ENCODE measurements at regions not wholly inside any gene's neighbourhood (a gene's known extent, or its start where the extent isn't known, plus 50 kb on each side); places are given as distances from the start of the nearest gene placed in this dataset.
"Not testable (repeated sequence)": the region's sequence is repeated elsewhere in the genome, so short reads cannot be mapped to it uniquely, and the experiment has no call there.

DNA sequence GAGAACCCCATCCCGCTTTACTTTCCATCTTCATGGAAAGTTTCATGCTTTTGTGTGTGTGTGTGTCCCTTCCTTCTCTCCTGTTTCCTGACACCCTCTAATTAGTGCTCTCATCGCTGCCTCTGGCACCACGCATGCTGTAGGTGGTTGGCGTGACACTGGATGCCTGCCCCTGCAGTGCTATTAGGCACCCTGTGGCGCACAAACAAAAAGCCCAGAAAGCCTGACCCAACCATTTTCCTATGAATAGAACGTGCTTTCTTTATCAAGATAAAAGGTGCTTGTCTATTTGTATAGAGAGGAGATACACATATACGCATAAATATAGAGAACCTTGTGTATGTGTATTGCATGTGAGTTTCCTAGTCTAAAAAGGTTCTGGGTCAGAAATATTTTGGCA, 120.8 kb upstream of the CDCA7L start:
- DNase-seq (ENCODE audit: low read depth in 3 of 3) = no peak

DNA sequence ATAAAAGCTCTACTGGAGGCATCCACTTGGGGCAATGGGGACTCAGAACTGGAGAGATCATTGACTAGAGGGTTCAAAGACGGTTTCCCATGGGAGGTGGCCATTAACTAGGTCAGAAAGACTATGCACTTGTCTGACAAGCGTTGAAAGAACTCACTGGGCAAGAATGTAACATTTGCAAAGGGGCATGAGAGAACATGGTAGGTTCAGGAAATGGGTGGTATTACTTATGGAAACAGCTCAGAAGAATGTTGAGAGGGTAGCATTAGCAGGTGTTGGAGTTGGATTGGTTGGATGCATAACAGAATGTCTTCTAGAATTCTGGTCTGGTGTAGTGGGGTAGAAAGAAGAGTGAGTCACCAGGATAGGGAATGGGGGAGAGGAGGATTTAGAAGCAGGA, 119.1 kb upstream of the CDCA7L start:
- DNase-seq (ENCODE audit: low read depth in 3 of 3) = no peak

DNA sequence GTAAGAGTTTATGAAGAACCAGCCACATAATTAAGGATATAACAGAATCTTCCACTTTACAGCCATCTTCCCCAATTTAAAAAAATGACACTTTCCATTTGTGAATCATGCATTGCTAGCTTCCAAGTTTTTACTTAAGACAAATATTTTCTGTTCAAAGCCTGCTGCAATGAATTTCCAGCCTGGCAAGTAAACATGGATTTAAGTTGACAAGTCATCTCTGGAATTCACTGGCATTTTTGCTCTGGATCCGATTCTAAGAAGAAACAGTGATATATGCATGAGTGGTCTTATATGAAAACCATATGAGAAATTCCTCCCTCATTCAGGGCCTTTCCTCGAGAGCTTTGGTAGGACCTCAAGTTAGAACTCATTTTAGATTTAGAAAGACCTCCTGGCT, 116.1 kb upstream of the CDCA7L start:
- no peak for DNase-seq (ENCODE audit: low read depth in 3 of 3)

DNA sequence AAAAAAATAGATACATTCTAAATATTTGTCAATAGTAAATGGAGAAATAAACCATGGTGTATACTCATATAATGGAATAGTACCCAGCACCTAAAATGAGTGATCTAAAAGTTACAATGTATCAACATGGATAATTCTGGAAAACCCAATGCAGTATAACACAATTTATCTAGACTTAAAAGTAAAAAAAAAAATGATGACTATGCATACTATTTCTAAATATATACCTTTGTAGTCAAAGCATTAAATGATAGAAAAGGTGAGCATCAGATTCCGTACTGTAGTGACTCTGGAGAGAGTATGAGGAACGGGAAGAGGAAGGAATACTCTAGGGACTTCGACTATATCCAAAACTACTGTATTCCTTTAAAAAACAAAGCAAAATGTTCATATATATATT, 115.2 kb upstream of the CDCA7L start:
- no peak for DNase-seq (ENCODE audit: low read depth in 3 of 3)

DNA sequence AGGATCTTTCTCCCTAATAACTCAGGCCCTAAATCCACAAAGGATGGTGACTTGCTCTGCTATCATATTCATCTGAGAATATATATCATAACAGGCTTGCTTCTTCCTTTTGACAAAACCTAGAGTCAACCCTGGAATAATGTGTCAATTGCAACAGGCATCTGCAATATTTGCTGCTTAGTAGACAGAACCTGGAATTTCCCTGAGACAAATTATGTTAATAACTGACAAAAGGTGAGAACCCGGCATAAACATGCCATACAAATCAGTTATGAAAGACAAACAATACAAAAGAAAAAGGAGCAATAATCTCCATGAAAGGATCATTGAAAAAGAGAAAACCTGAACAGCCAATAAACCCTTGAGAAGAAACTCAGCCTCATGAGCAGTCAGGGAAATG, 114.5 kb upstream of the CDCA7L start:
- DNase-seq (ENCODE audit: low read depth in 3 of 3) = no peak

DNA sequence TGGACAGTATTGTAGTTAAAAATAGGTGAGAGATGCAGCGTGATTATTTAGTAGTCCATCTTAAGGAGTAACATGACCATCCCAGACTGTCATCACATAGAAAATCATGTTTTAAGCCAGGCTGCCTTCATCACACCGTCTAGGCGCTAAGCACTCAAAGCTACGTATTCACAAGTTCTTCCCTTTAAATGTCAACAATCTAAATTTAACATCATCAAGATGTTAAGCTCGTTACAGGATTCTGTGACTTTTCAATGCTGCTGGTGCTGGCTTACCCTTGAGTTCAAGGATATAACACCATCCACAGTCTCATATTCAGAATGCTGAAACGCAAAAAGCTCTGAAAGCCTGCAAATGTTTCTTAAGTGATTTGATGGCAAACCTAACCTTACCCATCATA, 109.5 kb upstream of the CDCA7L start:
- no peak for DNase-seq (ENCODE audit: low read depth in 3 of 3)

DNA sequence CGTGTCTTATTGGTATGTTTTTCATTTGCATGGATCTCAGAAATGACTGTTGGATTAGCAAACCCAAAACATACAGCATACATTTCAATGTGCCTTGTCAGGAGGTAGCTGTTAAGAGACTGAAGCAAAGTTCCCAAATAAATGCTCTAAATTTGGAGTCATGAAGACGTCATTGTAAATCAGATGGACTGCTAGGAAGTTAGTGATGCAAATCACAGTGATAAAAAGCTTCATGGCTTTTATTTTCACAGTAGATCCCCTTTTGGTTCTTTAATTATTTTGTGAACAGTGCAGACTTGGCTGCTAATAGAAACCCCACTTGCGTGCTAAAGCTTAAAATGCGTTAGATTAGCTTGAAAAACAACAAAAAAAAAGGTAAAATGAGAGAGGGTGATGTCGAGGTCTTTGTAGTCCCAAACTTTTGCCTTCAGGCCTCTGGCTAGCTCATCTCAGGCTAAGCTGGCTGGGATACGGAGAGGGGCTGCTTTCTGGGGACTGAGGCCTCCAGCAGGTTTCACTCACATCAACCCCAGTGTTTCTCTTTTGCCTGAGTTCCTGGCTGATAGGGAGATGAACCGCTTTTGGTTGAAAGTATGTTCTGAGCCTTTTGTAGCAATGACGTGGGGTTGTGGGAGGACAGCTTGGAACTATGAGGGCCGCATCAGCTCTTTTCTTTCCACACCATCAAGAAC, 107.1 kb upstream of the CDCA7L start:
- no peak for DNase-seq (ENCODE audit: low read depth in 3 of 3)

DNA sequence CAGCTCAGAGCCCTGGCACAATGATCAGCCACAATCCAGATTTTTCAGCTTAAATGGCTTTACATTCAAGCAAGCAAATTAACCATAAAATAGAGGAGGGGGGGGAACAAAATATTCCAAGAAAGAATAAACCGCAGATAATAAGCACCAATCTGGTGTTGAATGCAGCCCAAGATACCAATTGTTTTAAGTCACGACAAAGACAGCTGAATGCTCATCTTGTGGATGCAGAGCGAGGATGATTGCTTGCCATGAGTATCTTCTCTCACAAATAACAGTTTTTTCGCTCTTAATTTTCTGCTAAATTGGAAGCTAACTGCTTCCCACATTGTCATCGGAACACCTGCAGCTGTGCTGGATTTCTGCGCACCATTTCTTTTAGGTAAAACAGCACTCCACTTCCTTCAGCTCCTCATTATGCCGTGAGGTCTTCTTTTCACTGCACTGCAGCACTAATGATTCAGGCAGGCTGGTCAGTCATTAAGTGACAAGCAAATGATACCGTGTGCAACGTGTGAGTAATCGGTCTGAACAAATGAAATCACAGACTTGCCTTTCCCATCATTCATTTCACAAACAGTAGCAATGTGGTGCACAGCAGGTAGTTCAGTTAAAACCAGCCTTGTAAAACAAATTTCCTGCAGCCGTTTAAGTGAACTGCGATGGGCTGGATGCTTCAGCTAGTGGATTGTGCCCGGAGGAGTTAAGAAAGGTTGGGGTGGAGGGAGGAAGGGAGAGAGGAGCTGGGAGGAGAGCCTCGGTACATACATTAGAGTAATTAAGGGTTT, 106.4 kb upstream of the CDCA7L start:
- no peak for DNase-seq (ENCODE audit: low read depth in 3 of 3)

DNA sequence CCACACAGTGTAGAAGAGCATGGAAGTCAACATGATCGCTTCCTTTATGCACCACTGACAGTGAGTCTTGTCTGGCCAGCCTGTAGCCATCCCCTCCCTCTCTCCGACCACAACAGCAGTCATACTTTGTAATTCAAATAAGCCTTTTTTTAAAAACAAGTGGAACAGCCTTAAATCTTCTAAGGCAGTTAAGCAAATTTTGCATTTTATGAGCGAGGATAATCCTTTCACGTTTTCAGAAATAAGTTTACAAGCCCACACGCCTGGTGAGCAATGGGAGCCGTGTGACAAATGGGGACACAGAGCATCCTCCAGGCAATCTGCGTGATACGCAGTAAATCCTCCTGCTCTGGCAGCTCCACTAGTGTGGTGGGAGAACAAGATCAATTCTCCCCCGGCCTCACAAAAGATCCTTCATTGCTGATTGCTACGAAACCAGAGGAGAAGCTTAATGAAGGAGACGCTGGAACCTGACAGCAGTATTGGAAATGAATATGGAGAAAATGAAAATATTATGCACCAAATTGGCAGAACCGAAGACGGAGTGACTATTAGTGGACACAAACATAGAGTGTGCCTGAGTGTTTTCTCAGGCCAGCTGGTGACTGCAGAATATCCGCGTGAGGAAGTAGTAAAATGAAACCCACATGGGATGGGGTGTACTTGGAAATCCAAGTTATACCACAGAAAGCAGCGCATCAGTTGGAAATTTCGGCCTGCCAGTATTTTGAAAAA, 104.2 kb upstream of the CDCA7L start:
- no peak for DNase-seq (ENCODE audit: low read depth in 3 of 3)

DNA sequence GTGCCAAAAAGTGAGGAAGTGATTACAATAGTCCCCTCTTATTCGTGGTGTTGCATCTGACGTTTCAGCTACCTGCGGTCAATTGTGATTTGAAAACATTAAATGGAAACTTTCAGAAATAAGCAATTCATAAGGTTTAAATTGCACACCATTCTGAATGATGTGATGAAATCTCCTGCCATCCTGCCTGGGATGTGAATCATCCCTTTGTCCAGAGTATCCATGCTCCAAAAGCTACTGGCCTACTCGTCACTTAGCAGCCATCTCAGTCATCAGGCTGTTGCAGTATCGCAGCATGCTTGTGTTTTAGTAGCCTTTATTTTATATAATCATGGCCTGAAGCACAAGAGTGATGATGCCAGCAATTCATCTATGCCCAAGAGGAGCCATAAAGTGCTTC, 97.7 kb upstream of the CDCA7L start:
- no peak for DNase-seq (ENCODE audit: low read depth in 3 of 3)

DNA sequence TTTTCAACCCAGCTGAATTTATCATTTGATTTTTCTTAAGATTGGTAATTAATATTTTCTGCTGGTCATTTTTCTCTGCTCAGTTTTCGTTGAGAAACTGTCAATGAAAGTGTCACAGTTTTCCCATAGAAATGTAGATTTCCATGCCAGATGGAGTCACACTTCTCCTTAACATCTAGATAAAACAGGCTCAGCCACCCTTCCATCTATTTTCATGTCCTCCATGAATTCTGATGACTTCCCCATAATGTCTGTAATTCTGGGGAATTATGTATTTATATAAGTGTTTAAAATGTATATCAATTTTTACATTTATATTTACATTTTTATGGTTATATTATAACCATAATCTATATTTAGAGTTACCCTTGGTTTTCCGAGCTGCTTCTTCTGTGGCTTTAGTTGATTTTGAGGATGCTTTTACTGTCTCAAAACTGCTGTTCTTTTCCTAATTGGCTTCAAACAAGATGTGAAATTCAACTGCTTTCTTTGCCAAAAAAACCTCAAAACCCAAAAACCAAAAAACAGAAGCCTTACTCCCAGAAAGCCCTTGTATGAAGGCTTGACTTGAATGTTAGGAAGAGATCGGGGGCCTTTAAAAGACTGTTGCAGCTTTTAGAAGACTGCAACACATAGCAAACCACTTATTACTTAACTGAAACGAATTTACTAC, 95.4 kb upstream of the CDCA7L start:
- no peak for DNase-seq (ENCODE audit: low read depth in 3 of 3)

DNA sequence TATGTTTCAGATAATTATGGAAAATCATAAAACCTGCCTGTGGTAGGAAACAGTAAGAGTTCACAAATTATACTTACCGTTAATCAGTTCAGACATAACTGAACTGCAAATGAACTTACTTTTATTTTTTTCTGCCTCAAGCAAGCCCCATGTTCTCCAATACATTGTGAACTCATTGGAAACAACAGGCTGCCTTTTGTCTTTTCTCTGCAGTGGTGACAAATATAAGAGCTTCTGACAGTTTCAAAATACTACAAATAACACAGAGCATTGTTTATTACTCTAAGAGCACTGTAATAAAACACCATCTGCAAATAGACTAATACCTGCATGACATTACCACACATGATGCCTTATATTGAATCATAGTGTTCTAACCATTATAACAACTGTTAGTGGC, 94.0 kb upstream of the CDCA7L start:
- DNase-seq (ENCODE audit: low read depth in 3 of 3) = no peak

DNA sequence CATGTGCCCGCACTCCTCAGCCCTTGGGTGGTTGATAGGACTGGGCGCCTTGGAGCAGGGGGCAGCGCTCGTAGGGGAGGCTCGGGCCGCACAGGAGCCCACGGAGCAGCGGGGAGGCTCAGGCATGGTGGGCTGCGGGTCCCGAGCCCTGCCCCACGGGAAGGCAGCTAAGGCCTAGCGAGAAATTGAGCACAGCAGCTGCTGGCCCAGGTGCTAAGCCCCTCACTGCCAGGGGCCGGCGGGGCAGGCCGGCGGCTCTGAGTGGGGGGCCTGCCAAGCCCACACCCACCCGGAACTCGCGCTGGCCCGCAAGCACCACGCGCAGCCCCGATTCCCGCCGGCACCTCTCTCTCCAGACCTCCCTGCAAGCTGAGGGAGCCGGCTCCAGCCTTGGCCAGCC, 86.7 kb upstream of the CDCA7L start:
- not testable (repeated sequence) for DNase-seq (ENCODE audit: low read depth in 3 of 3)

DNA sequence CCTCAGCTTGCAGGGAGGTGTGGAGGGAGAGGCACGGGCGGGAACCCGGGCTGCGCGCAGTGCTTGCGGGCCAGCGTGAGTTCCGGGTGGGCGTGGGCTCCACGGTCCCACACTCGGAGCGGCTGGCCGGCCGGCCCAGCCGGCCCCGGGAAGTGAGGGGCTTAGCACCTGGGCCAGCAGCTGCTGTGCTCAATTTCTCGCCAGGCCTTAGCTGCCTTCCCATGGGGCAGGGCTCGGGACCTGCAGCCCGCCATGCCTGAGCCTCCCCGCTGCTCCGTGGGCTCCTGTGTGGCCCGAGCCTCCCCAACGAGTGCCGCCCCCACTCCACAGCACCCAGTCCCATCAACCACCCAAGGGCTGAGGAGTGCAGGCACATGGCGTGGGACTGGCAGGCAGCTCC, 83.0 kb upstream of the CDCA7L start:
- not testable (repeated sequence) for DNase-seq (ENCODE audit: low read depth in 3 of 3)

DNA sequence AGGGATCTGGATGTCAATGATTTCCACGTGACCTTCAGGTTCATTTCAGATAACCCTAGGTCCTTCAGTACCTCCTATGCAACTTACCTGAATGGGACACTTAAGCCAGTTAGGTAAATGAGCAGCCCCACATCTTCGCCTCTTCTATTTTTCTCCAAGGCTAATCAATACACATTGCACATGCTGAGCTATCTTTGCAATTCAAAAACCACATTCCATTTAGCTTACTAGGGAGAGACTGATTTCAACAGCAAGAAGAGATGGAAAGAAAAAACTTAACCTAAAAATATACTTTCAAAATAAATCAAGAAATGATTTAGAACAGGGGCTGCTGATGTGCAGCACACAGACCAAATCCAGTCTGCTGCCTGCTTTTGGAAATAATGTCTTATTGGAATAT, 81.8 kb upstream of the CDCA7L start:
- DNase-seq (ENCODE audit: low read depth in 3 of 3) = no peak

DNA sequence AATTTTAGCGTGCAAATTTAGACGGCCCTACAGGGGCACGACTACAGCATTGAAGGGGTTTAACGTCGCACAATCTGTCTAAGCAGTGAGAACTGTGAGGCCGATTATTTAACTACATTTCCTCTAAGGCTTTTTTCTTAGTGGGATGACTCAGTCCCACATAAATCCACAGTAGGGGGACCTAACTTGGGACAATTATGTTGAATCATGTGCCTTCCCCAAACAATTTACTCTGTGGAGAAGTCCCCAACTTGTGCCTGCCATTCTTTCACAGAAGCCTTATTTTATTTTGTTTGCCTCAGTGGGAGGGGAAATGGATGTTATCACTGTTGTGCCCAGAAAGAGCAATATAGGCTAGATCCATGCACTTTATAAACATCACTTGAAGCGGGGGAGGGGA, 80.3 kb upstream of the CDCA7L start:
- no peak for DNase-seq (ENCODE audit: low read depth in 3 of 3)

DNA sequence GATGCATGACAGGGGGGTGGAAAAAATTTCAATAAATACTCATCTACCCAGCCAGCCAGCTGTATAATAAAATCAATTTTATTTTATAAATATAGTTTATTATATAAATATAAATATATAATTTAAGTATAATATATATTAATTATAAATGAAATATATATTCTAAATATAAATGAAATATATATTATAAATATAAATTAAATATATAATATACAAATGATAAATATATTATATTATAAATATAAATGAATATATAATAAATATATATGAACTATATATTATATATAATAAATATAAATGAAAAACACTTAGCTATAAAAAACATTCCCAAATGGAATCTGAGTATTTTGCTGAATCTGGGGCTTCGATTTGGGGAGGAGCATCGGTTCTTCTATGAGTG, 79.4 kb upstream of the CDCA7L start:
- DNase-seq (ENCODE audit: low read depth in 3 of 3) = no peak

DNA sequence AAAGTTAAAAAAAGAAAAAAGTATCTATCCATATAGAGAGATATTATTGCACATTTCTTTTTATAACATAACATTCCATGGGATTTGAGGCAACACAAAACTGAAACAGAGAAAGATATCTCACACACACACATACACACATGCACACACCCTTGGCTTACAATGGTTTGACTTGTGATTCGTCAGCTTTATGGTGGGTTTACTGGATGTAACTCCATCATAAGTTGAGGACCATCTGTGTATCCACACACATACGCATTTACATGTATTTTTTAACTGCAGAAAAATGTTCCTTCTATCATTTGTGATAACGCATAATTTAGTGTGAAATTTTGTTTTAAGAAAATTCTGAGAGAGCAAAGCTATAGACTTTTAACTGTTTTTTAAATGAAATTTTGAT, 74.2 kb upstream of the CDCA7L start:
- no peak for DNase-seq (ENCODE audit: low read depth in 3 of 3)

DNA sequence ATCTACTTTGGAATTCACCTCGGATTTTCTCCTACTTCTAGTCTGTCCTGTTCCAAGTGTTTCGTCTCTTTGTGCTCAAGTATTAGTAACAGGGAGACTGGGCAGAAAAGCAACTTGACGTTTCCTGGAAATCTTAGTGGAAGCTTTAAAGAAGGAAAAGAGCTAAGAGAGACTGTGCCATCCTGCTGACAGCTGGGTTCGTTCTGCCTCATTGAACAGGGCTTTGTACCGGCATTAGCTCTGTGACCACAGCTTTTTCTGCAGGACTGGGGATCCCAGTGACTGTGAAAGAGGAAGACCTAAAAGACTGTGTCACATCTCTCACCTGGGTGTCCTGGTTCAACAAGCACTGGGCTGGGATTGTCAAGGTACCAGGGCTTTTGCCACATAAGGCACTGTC, 70.8 kb upstream of the CDCA7L start:
- DNase-seq (ENCODE audit: low read depth in 3 of 3) = no peak

DNA sequence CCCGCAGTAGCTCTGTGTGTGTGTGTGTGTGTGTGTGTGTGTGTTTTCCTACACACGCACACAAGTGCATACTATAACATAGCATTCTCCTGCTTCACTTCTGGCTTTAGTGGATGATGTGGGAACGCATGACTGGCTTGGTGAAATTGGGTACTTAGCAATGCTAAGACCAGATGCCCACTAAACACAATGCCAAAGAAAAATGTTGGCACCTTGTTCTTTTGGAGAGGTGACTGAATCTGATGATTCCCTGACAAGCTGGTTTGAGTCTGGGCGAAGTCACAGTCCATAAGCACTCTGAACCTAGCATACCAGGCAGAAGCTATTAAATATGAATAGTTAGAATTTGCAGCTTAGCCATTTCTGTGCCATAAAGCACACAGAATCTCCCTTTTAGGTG, 68.0 kb upstream of the CDCA7L start:
- DNase-seq (ENCODE audit: low read depth in 3 of 3) = no peak

DNA sequence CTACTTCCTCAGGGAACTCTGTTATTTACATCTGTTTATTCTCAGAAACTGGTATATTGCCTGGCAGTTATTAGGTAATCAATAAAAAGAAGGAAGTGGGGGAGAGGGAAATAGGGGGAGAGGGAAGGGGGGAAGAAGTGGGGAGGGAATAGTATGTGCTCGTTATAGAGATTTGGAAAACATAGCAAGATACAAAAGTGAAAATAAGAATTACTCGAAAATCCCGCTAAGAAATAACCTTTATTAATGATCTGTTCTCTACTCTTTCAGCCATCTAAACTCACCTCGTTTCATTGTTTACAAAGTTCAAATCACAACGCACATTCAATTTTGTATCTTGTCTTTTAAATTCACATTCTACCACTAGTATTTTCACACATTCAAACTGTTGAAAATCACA, 63.0 kb upstream of the CDCA7L start:
- DNase-seq (ENCODE audit: low read depth in 3 of 3) = no peak

DNA sequence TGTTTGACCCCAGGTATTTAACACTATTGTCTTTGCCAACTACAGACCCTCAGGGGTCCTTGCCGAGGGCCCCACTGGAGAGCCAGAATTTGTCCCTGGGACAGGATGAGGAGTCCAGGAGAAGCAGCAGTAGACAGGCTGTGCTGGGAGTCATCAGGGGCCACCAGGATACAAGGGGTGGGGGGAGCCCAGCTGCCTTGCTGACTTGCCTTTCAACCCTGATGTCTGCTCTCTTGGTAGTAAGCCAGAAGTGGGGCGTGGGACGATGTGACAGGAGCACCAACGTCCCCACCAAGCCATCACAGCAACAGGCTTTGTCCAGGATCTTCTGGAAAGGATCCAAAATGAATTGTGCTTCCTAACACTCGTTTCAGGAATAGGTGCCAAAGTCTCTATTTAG, 62.4 kb upstream of the CDCA7L start:
- no peak for DNase-seq (ENCODE audit: low read depth in 3 of 3)
